GM12878 (cell line): ENCODE measurements at regions not wholly inside any gene's neighbourhood (a gene's known extent, or its start where the extent isn't known, plus 50 kb on each side); places are given as distances from the start of the nearest gene placed in this dataset.

ENCODE experiments used
- ATAC-seq: fragments of 200-7000 bp; cut with Tn5 transposase; 3 replicates; pipeline ENCODE4 v1.9.1; 2020; ENCODE audit warnings: mild to moderate bottlenecking, moderate library complexity
- BruUV-seq: library from RNA; stranded (reverse); fragments of 400-500 nt; replicated peaks from 2 replicates; lab custom pipeline; 2021; lab: Mats Ljungman, UMichigan
- CTCF ChIA-PET: fragments of 300-600 bp; sonication (Branson Sonifier 250); formaldehyde crosslinking; extraction: SDS; loops from one replicate; lab custom pipeline; 2021; ENCODE audit warnings: inconsistent platforms; lab: Yijun Ruan, JAX
- POLR2A ChIA-PET: fragments of 350-600 bp; formaldehyde crosslinking; extraction: SDS; loops from one replicate; lab custom pipeline; 2021; ENCODE audit warnings: inconsistent platforms; lab: Charles Lee
- RAD21 ChIA-PET: fragments of 300-600 bp; sonication (Branson Sonifier 250); formaldehyde crosslinking; loops from one replicate; lab custom pipeline; 2023; ENCODE audit warnings: antibody characterized with exemption; ENCODE audit not compliant: unreplicated experiment; lab: Charles Lee
- SMC1A ChIA-PET: fragments of 300-600 bp; sonication (Branson Sonifier 250); formaldehyde crosslinking; loops from one replicate; lab custom pipeline; 2023; ENCODE audit not compliant: unreplicated experiment, uncharacterized antibody; lab: Charles Lee
- DNase-seq: peaks from one replicate; pipeline ENCODE4 v3.0.0-alpha.2; 2011; ENCODE audit warnings: low read depth, low spot score
- FAIRE-seq: peaks from 3 replicates; lab custom pipeline; 2011; peaks lifted over from hg19 to GRCh38; lab: Jason Lieb, UNC
- H2AFZ ChIP-seq: 2 replicates; pipeline ENCODE4 v1.6.0; 2011; ENCODE audit warnings: low read depth, low read length, control low read depth; ENCODE audit not compliant: control insufficient read depth
- H3K27ac ChIP-seq: 2 replicates; pipeline ENCODE4 v1.5.1; 2011; ENCODE audit warnings: control low read depth; ENCODE audit not compliant: control insufficient read depth, insufficient read depth
- H3K27me3 ChIP-seq, 2 experiments: replicated peaks in 1 of 2; 2 replicates each; pipeline versions ENCODE4 v1.6.0 to v1.6.1; 2011; ENCODE audit warnings: low read length in 1 of 2; ENCODE audit not compliant: control insufficient read depth in 2 of 2, insufficient read depth in 2 of 2
- H3K36me3 ChIP-seq, 2 experiments: 2 replicates each; pipeline ENCODE4 v1.5.1; 2011; ENCODE audit warnings: low read length in 1 of 2; ENCODE audit not compliant: control insufficient read depth in 2 of 2, insufficient read depth in 2 of 2
- H3K4me1 ChIP-seq: 2 replicates; pipeline ENCODE4 v1.6.1; 2011; ENCODE audit warnings: mild to moderate bottlenecking, low read length, moderate library complexity, mixed read lengths; ENCODE audit not compliant: control insufficient read depth, insufficient read depth
- H3K4me2 ChIP-seq: 2 replicates; pipeline ENCODE4 v1.6.0; 2011; ENCODE audit warnings: control low read depth; ENCODE audit not compliant: control insufficient read depth, insufficient read depth
- H3K4me3 ChIP-seq: fragments of 200-600 bp; sonication (generic); 2 replicates; pipeline ENCODE4 v1.5.1; 2016
- H3K79me2 ChIP-seq: 2 replicates; pipeline ENCODE4 v1.6.0; 2011; ENCODE audit warnings: low read length; ENCODE audit not compliant: control insufficient read depth, insufficient read depth
- H3K9ac ChIP-seq: 2 replicates; pipeline ENCODE4 v1.8.0; 2011; ENCODE audit warnings: low read length, control low read depth, mixed read lengths; ENCODE audit not compliant: control insufficient read depth, insufficient read depth
- H3K9me3 ChIP-seq: replicated peaks from 3 replicates; pipeline ENCODE4 v1.5.1; 2011; ENCODE audit warnings: mild to moderate bottlenecking, low read length; ENCODE audit not compliant: control insufficient read depth, insufficient read depth
- H4K20me1 ChIP-seq: 2 replicates; pipeline ENCODE4 v1.6.0; 2011; ENCODE audit not compliant: control insufficient read depth, insufficient read depth
- ATF3 ChIP-seq: IDR thresholded peaks from 2 replicates; pipeline ENCODE4 v1.6.1; 2011; ENCODE audit warnings: low read depth, mild to moderate bottlenecking, low read length, moderate library complexity, borderline replicate concordance; ENCODE audit errors: extremely low read depth
- ATF7 ChIP-seq: fragments of 450-650 bp; IDR thresholded peaks from 2 replicates; pipeline ENCODE4 v1.6.1; 2016; ENCODE audit warnings: low read depth, mild to moderate bottlenecking
- BACH1 ChIP-seq: fragments of 450-650 bp; IDR thresholded peaks from 2 replicates; pipeline ENCODE4 v1.6.1; 2017; ENCODE audit warnings: mild to moderate bottlenecking, borderline replicate concordance
- BHLHE40 ChIP-seq, 2 experiments: fragments of 450-650 bp in 1 of 2; IDR thresholded peaks; 2 replicates each; pipeline ENCODE4 v1.6.1; 2011 to 2017; ENCODE audit warnings: low read depth in 2 of 2, borderline replicate concordance in 1 of 2, improper control_type of control experiment in 1 of 2, low read length in 1 of 2, mild to moderate bottlenecking in 1 of 2
- BRCA1 ChIP-seq: IDR thresholded peaks from 2 replicates; pipeline ENCODE4 v1.6.1; 2011; ENCODE audit warnings: low read depth, low read length, improper control_type of control experiment
- CBFB ChIP-seq: IDR thresholded peaks from 2 replicates; pipeline ENCODE4 v1.6.1; 2016; ENCODE audit warnings: antibody characterized with exemption, low read depth
- CBX5 ChIP-seq: sonication (generic); IDR thresholded peaks from 2 replicates; pipeline ENCODE4 v1.6.1; 2016; ENCODE audit warnings: low read depth, moderate library complexity, mild to moderate bottlenecking, inconsistent platforms
- FOS ChIP-seq: IDR thresholded peaks from 3 replicates; pipeline ENCODE4 v1.6.1; 2011; ENCODE audit warnings: borderline replicate concordance; ENCODE audit not compliant: insufficient read length; ENCODE audit errors: extremely low read depth
- FOXK2 ChIP-seq: fragments of 450-650 bp; IDR thresholded peaks from 2 replicates; pipeline ENCODE4 v1.6.1; 2017; ENCODE audit warnings: mild to moderate bottlenecking, moderate library complexity
- PAX5 ChIP-seq: IDR thresholded peaks from 2 replicates; pipeline ENCODE4 v1.6.1; 2011; ENCODE audit warnings: low read depth, low read length, borderline replicate concordance
- PBX3 ChIP-seq: IDR thresholded peaks from 2 replicates; pipeline ENCODE4 v1.6.1; 2011; ENCODE audit warnings: mild to moderate bottlenecking, low read depth, low read length, moderate library complexity; ENCODE audit not compliant: insufficient replicate concordance
- REST ChIP-seq: IDR thresholded peaks from 2 replicates; pipeline ENCODE4 v1.6.1; 2012; ENCODE audit warnings: mild to moderate bottlenecking, low read depth, low read length
- RUNX3 ChIP-seq: IDR thresholded peaks from 2 replicates; pipeline ENCODE4 v1.6.1; 2012; ENCODE audit warnings: low read length, inconsistent platforms
- ZBED1 ChIP-seq: IDR thresholded peaks from 2 replicates; pipeline ENCODE4 v1.6.1; 2016; ENCODE audit warnings: borderline replicate concordance
- whole genome bisulfite sequencing: methylation state at CpG from one replicate; pipeline ENCODE4 v1.1.6; 2016; ENCODE audit warnings: low lambda C conversion rate; ENCODE audit not compliant: insufficient replicate concordance, insufficient coverage; ENCODE audit errors: missing lambda C conversion rate; 5-methylcytosine and 5-hydroxymethylcytosine counted together
- in situ Hi-C: fragments of 300-500 bp; cut with MboI; formaldehyde crosslinking; loops from 9 replicates; pipeline ENCODE4 v1.14.3; 2018; ENCODE audit warnings: mixed read lengths
- intact Hi-C: fragments of 100-400 bp; cut with micrococcal nuclease; formaldehyde crosslinking; loops from one replicate; pipeline ENCODE4 v1.14.2; 2022; ENCODE audit not compliant: unreplicated experiment

DNA sequence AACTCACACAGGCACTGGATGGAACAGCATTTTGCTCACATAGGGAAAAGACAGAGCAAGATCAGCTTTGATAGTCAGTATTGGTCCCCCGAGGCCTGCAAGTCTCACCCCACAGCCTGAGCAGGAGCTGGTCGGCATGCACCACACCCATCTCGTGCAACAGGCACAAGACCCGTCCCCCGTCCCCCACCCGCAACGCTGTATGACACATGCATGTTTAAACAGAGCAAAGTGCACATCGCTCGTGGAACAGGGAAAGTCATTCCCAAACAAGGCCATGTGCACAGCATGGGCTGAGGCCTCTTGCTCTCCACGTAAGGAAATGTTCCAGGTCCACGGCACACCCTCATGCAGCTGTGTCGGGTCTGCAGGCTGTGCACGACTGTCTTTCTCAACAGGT lies 527.2 kb downstream of the ACTR3B start:
- Histone ChIP-seq H3K27me3 (no peaks in the 10 kb centered on the region), H3K36me3 (no peaks in the 10 kb centered on the region), H4K20me1 (no peaks in the 10 kb centered on the region), H3K4me3 (no peak overlapping the region), H3K9me3 (no peaks in the 10 kb centered on the region), H3K79me2 (no peaks in the 10 kb centered on the region), H2AFZ (no peak overlapping the region), H3K9ac (no peak overlapping the region), H3K27ac (no peak overlapping the region), H3K4me1 (no peaks in the 10 kb centered on the region), H3K4me2 (no peak overlapping the region)
- CTCF ChIA-PET, result no interaction called here
- intact Hi-C loops (no loop called here), in situ Hi-C loops (no loop called here)
- SMC1A ChIA-PET, result no interaction called here
- no TSS peak for BruUV-seq
- ATAC-seq (no peak), FAIRE-seq (no peak), DNase-seq (no peak)
- 43% methylated on average over 13 of the region's 13 CpGs for WGBS
- RAD21 ChIA-PET, result no interaction called here
- POLR2A ChIA-PET, result no interaction called here
- TF ChIP-seq CBFB (no peak), CBX5 (no peak), REST (no peak), FOS (no peak), PBX3 (no peak), PAX5 (no peak), BACH1 (no peak), FOXK2 (no peak), ZBED1 (no peak), RUNX3 (no peak), BHLHE40 (IDR thresholded peaks at IDR 0.05; ENCODE audit: borderline replicate concordance in 1 of 2, low read depth in 2 of 2, low read length in 1 of 2) (no peak), ATF3 (no peak), BRCA1 (no peak), ATF7 (no peak)
